ENCODE measurements at regions not wholly inside any gene's neighbourhood (a gene's known extent, or its start where the extent isn't known, plus 50 kb on each side); places are given as distances from the start of the nearest gene placed in this dataset.
"Not testable (repeated sequence)": the region's sequence is repeated elsewhere in the genome, so short reads cannot be mapped to it uniquely, and the experiment has no call there.

GRCh38 chr15:39025321-39025720 lies 460.7 kb upstream of the RASGRP1 start:
- peak; percentile 41 for DNase-seq (ENCODE audit: low read depth)

GRCh38 chr15:39025881-39026280 lies 461.3 kb upstream of the RASGRP1 start:
- peak; percentile 75 for DNase-seq (ENCODE audit: low read depth)

GRCh38 chr15:39028069-39028468 lies 463.5 kb upstream of the RASGRP1 start:
- DNase-seq (ENCODE audit: low read depth): peak; percentile 93

GRCh38 chr15:39029741-39030140 lies 465.1 kb upstream of the RASGRP1 start:
- DNase-seq (ENCODE audit: low read depth): no peak

GRCh38 chr15:39030291-39031070 lies 465.9 kb upstream of the RASGRP1 start:
- no peak for DNase-seq (ENCODE audit: low read depth)

GRCh38 chr15:39031596-39031995 lies 467.0 kb upstream of the RASGRP1 start:
- DNase-seq (ENCODE audit: low read depth): no peak

GRCh38 chr15:39034816-39035215 lies 470.2 kb upstream of the RASGRP1 start:
- DNase-seq (ENCODE audit: low read depth): no peak

- not testable (repeated sequence) for DNase-seq (ENCODE audit: low read depth)
Measured at GRCh38 chr15:39037611-39038010, 473.0 kb upstream of the RASGRP1 start.

GRCh38 chr15:39040861-39041260 lies 476.2 kb upstream of the RASGRP1 start:
- no peak for DNase-seq (ENCODE audit: low read depth)

GRCh38 chr15:39041979-39042495 lies 477.4 kb upstream of the RASGRP1 start:
- no peak for DNase-seq (ENCODE audit: low read depth)

GRCh38 chr15:39051626-39052322 lies 487.2 kb upstream of the RASGRP1 start:
- no peak for DNase-seq (ENCODE audit: low read depth)

GRCh38 chr15:39052323-39052705 lies 487.7 kb upstream of the RASGRP1 start:
- no peak for DNase-seq (ENCODE audit: low read depth)

- no peak for DNase-seq (ENCODE audit: low read depth)
Measured at GRCh38 chr15:39053480-39053879, 488.9 kb upstream of the RASGRP1 start.

GRCh38 chr15:39054128-39054732 lies 489.6 kb upstream of the RASGRP1 start:
- DNase-seq (ENCODE audit: low read depth): peak; percentile 36

- DNase-seq (ENCODE audit: low read depth): no peak
Measured at GRCh38 chr15:39056357-39056756, 491.7 kb upstream of the RASGRP1 start.

GRCh38 chr15:39058351-39059131 lies 493.9 kb upstream of the RASGRP1 start:
- no peak for DNase-seq (ENCODE audit: low read depth)

- DNase-seq (ENCODE audit: low read depth): peak; percentile 10
Measured at GRCh38 chr15:39059917-39060316, 495.3 kb upstream of the RASGRP1 start.

GRCh38 chr15:39061952-39062464 lies 497.4 kb upstream of the RASGRP1 start:
- no peak for DNase-seq (ENCODE audit: low read depth)

- no peak for DNase-seq (ENCODE audit: low read depth)
Measured at GRCh38 chr15:39066677-39067076, 502.1 kb upstream of the RASGRP1 start.

- no peak for DNase-seq (ENCODE audit: low read depth)
Measured at GRCh38 chr15:39074341-39074985, 506.4 kb upstream of the THBS1 start.

GRCh38 chr15:39075311-39075710 lies 505.6 kb upstream of the THBS1 start:
- peak; percentile 51 for DNase-seq (ENCODE audit: low read depth)
